Stimulated activated naive B cell treated with anti-CD40 and anti-IgM and Interleukin-4, amounts not matched to agents 10 μg/mL and 1 μg/mL and 100 μg/mL, for 72 hours (primary cell): ENCODE measurements at regions not wholly inside any gene's neighbourhood (a gene's known extent, or its start where the extent isn't known, plus 50 kb on each side); places are given as distances from the start of the nearest gene placed in this dataset.
A peak's percentile ranks its signal among the peaks of the same experiment; 100 is the strongest.
"Not testable (repeated sequence)": the region's sequence is repeated elsewhere in the genome, so short reads cannot be mapped to it uniquely, and the experiment has no call there.

Experiments used
- ATAC-seq, 2 donors: fragments of 150-1000 bp; cut with Tn5 transposase; replicated peaks; 2 replicates each; pipeline ENCODE4 v1.10.0; 2021; ENCODE audit warnings: moderate library complexity in 1 of 2
- DNase-seq: peaks from one replicate; pipeline ENCODE4 v3.0.0; 2021
- H3K27ac Mint-ChIP-seq: one replicate; pipeline ENCODE4 v1.8.0; 2022; ENCODE audit warnings: mild to moderate bottlenecking, mixed read lengths
- H3K27me3 Mint-ChIP-seq, 2 donors: one replicate each; pipeline ENCODE4 v1.8.0; 2022; ENCODE audit warnings: mixed read lengths in 2 of 2
- H3K36me3 Mint-ChIP-seq, 2 donors: one replicate each; pipeline ENCODE4 v1.8.0; 2022; ENCODE audit warnings: mixed read lengths in 2 of 2, mild to moderate bottlenecking in 1 of 2
- H3K4me1 Mint-ChIP-seq, 2 donors: one replicate each; pipeline ENCODE4 v1.8.0; 2022; ENCODE audit warnings: mixed read lengths in 2 of 2, mild to moderate bottlenecking in 1 of 2
- H3K4me3 Mint-ChIP-seq, 2 donors: one replicate each; pipeline ENCODE4 v1.8.0; 2022; ENCODE audit warnings: mild to moderate bottlenecking in 2 of 2, mixed read lengths in 2 of 2, moderate library complexity in 1 of 2
- H3K9me3 Mint-ChIP-seq, 2 donors: one replicate each; pipeline ENCODE4 v1.8.0; 2022; ENCODE audit warnings: mixed read lengths in 2 of 2, mild to moderate bottlenecking in 1 of 2

GRCh38 chr1:67599085-67599484 lies 85.9 kb upstream of the GADD45A start:
- H3K27ac Mint-ChIP-seq, result no peak overlapping the region
- DNase-seq, result no peak
- no peak for ATAC-seq
- H3K4me3 Mint-ChIP-seq, result no peak overlapping the region
- H3K4me1 Mint-ChIP-seq, result no peaks in the 10 kb centered on the region
- peaks cover 8 to 13% of the 10 kb centered on the region in 2 donors for H3K9me3 Mint-ChIP-seq
- peaks cover 0 to 8% of the 10 kb centered on the region in 2 donors for H3K27me3 Mint-ChIP-seq
- no peaks in the 10 kb centered on the region for H3K36me3 Mint-ChIP-seq

- no peaks in the 10 kb centered on the region for H3K36me3 Mint-ChIP-seq
- H3K4me1 Mint-ChIP-seq, result peaks cover 0 to 4% of the 10 kb centered on the region in 2 donors
- peaks cover 0 to 8% of the 10 kb centered on the region in 2 donors for H3K9me3 Mint-ChIP-seq
- H3K4me3 Mint-ChIP-seq, result no peak overlapping the region
- DNase-seq (no peak), ATAC-seq (no peak)
- no peak overlapping the region for H3K27ac Mint-ChIP-seq
- H3K27me3 Mint-ChIP-seq, result peaks cover 0 to 8% of the 10 kb centered on the region in 2 donors
Observed at GRCh38 chr1:67601539-67601938, 83.5 kb upstream of the GADD45A start.

GRCh38 chr1:67601955-67602354 lies 83.0 kb upstream of the GADD45A start:
- peaks cover 0 to 8% of the 10 kb centered on the region in 2 donors for H3K27me3 Mint-ChIP-seq
- H3K9me3 Mint-ChIP-seq, result peaks cover 0 to 8% of the 10 kb centered on the region in 2 donors
- H3K27ac Mint-ChIP-seq, result no peak overlapping the region
- no peak for ATAC-seq
- H3K4me3 Mint-ChIP-seq, result no peak overlapping the region
- DNase-seq, result no peak
- H3K4me1 Mint-ChIP-seq, result peaks cover 0 to 4% of the 10 kb centered on the region in 2 donors
- H3K36me3 Mint-ChIP-seq, result no peaks in the 10 kb centered on the region

- peaks cover 0 to 8% of the 10 kb centered on the region in 2 donors for H3K27me3 Mint-ChIP-seq
- ATAC-seq (no peak), DNase-seq (no peak)
- peaks cover 0 to 6% of the 10 kb centered on the region in 2 donors for H3K9me3 Mint-ChIP-seq
- no peaks in the 10 kb centered on the region for H3K36me3 Mint-ChIP-seq
- peaks cover 0 to 4% of the 10 kb centered on the region in 2 donors for H3K4me1 Mint-ChIP-seq
- peak overlapping the region; percentile 49 for H3K27ac Mint-ChIP-seq
- no peak overlapping the region for H3K4me3 Mint-ChIP-seq
Observed at GRCh38 chr1:67604778-67605177, 80.2 kb upstream of the GADD45A start.

GRCh38 chr1:67605209-67605780 lies 79.7 kb upstream of the GADD45A start:
- peak in 1 of 2 donors; percentile 48 for ATAC-seq
- Mint-ChIP-seq H3K4me3 (no peak overlapping the region), H3K27ac (peak overlapping the region; percentile 49), H3K27me3 (peaks cover 0 to 8% of the 10 kb centered on the region in 2 donors), H3K4me1 (peaks cover 0 to 4% of the 10 kb centered on the region in 2 donors), H3K36me3 (no peaks in the 10 kb centered on the region), H3K9me3 (peaks cover 0 to 6% of the 10 kb centered on the region in 2 donors)
- DNase-seq, result no peak

- no peak overlapping the region for H3K4me3 Mint-ChIP-seq
- no peak overlapping the region for H3K27ac Mint-ChIP-seq
- peaks cover 0 to 4% of the 10 kb centered on the region in 2 donors for H3K4me1 Mint-ChIP-seq
- H3K36me3 Mint-ChIP-seq, result no peaks in the 10 kb centered on the region
- DNase-seq, result no peak
- H3K27me3 Mint-ChIP-seq, result peaks cover 0 to 6% of the 10 kb centered on the region in 2 donors
- no peak for ATAC-seq
- peaks cover 0 to 4% of the 10 kb centered on the region in 2 donors for H3K9me3 Mint-ChIP-seq
Observed at GRCh38 chr1:67607286-67607685, 77.7 kb upstream of the GADD45A start.

GRCh38 chr1:67607699-67608098 lies 77.3 kb upstream of the GADD45A start:
- H3K4me3 Mint-ChIP-seq, result no peak overlapping the region
- no peaks in the 10 kb centered on the region for H3K9me3 Mint-ChIP-seq
- H3K27me3 Mint-ChIP-seq, result peaks cover 0 to 2% of the 10 kb centered on the region in 2 donors
- peaks cover 0 to 5% of the 10 kb centered on the region in 2 donors for H3K4me1 Mint-ChIP-seq
- no peak for DNase-seq
- H3K27ac Mint-ChIP-seq, result no peak overlapping the region
- no peaks in the 10 kb centered on the region for H3K36me3 Mint-ChIP-seq
- no peak for ATAC-seq

GRCh38 chr1:67608661-67609576 lies 76.1 kb upstream of the GADD45A start:
- DNase-seq (no peak), ATAC-seq (no peak)
- Mint-ChIP-seq H3K9me3 (no peaks in the 10 kb centered on the region), H3K4me1 (peaks cover 0 to 5% of the 10 kb centered on the region in 2 donors), H3K27me3 (no peaks in the 10 kb centered on the region), H3K36me3 (no peaks in the 10 kb centered on the region), H3K4me3 (no peak overlapping the region), H3K27ac (no peak overlapping the region)

GRCh38 chr1:67609577-67610341 lies 75.2 kb upstream of the GADD45A start:
- H3K4me1 Mint-ChIP-seq, result peaks cover 0 to 5% of the 10 kb centered on the region in 2 donors
- no peaks in the 10 kb centered on the region for H3K27me3 Mint-ChIP-seq
- DNase-seq (no peak), ATAC-seq (peak; percentile 37 to 65)
- H3K4me3 Mint-ChIP-seq, result no peak overlapping the region
- H3K9me3 Mint-ChIP-seq, result no peaks in the 10 kb centered on the region
- no peaks in the 10 kb centered on the region for H3K36me3 Mint-ChIP-seq
- H3K27ac Mint-ChIP-seq, result no peak overlapping the region

GRCh38 chr1:67610450-67610849 lies 74.6 kb upstream of the GADD45A start:
- Mint-ChIP-seq H3K4me3 (no peak overlapping the region), H3K27ac (no peak overlapping the region), H3K27me3 (no peaks in the 10 kb centered on the region), H3K9me3 (no peaks in the 10 kb centered on the region), H3K36me3 (no peaks in the 10 kb centered on the region), H3K4me1 (peaks cover 0 to 5% of the 10 kb centered on the region in 2 donors)
- DNase-seq (no peak), ATAC-seq (no peak)

- Mint-ChIP-seq H3K36me3 (no peaks in the 10 kb centered on the region), H3K4me1 (peaks cover 0 to 1% of the 10 kb centered on the region in 2 donors), H3K27ac (no peak overlapping the region), H3K27me3 (no peaks in the 10 kb centered on the region), H3K9me3 (no peaks in the 10 kb centered on the region), H3K4me3 (no peak overlapping the region)
- no peak for DNase-seq
- no peak for ATAC-seq
Observed at GRCh38 chr1:67611846-67612245, 73.2 kb upstream of the GADD45A start.

- Mint-ChIP-seq H3K9me3 (no peaks in the 10 kb centered on the region), H3K4me3 (no peak overlapping the region), H3K4me1 (peaks cover 0 to 1% of the 10 kb centered on the region in 2 donors), H3K36me3 (no peaks in the 10 kb centered on the region), H3K27me3 (no peaks in the 10 kb centered on the region), H3K27ac (no peak overlapping the region)
- DNase-seq, result no peak
- ATAC-seq, result no peak
Observed at GRCh38 chr1:67612788-67613241, 72.2 kb upstream of the GADD45A start.

GRCh38 chr1:67613479-67613878 lies 71.5 kb upstream of the GADD45A start:
- H3K4me3 Mint-ChIP-seq, H3K27me3 Mint-ChIP-seq, H3K36me3 Mint-ChIP-seq, DNase-seq, H3K27ac Mint-ChIP-seq, H3K4me1 Mint-ChIP-seq, ATAC-seq, H3K9me3 Mint-ChIP-seq: not testable (repeated sequence)

GRCh38 chr1:67614511-67614934 lies 70.5 kb upstream of the GADD45A start:
- H3K27me3 Mint-ChIP-seq, result no peaks in the 10 kb centered on the region
- peaks cover 0 to 1% of the 10 kb centered on the region in 2 donors for H3K4me1 Mint-ChIP-seq
- no peak overlapping the region for H3K4me3 Mint-ChIP-seq
- DNase-seq, result no peak
- H3K36me3 Mint-ChIP-seq, result no peaks in the 10 kb centered on the region
- H3K27ac Mint-ChIP-seq, result no peak overlapping the region
- H3K9me3 Mint-ChIP-seq, result no peaks in the 10 kb centered on the region
- no peak for ATAC-seq
